SJSA1 (cell line): ENCODE measurements at regions not wholly inside any gene's neighbourhood (a gene's known extent, or its start where the extent isn't known, plus 50 kb on each side); places are given as distances from the start of the nearest gene placed in this dataset.
"Not testable (repeated sequence)": the region's sequence is repeated elsewhere in the genome, so short reads cannot be mapped to it uniquely, and the experiment has no call there.

Source experiments
- DNase-seq, 2 experiments: peaks; one replicate each; pipeline ENCODE4 v3.0.0-alpha.2; 2015 to 2020; ENCODE audit warnings: low spot score in 2 of 2, low read depth in 1 of 2
- H3K27ac ChIP-seq: fragments of 250-450 bp; sonication (Bioruptor Pico); 2 replicates; pipeline ENCODE4 v1.5.1; 2020; ENCODE audit warnings: mild to moderate bottlenecking, moderate library complexity
- H3K27me3 ChIP-seq: fragments of 250-450 bp; sonication (Bioruptor Pico); replicated peaks from 2 replicates; pipeline ENCODE4 v1.5.1; 2020; ENCODE audit warnings: mild to moderate bottlenecking, moderate library complexity
- H3K36me3 ChIP-seq: fragments of 250-450 bp; sonication (Bioruptor Pico); 2 replicates; pipeline ENCODE4 v1.5.1; 2020; ENCODE audit warnings: mild to moderate bottlenecking
- H3K4me1 ChIP-seq: fragments of 250-450 bp; sonication (Bioruptor Pico); replicated peaks from 2 replicates; pipeline ENCODE4 v1.6.1; 2021; ENCODE audit warnings: mild to moderate bottlenecking
- H3K4me3 ChIP-seq: fragments of 250-450 bp; sonication (Bioruptor Pico); 2 replicates; pipeline ENCODE4 v1.5.1; 2020; ENCODE audit warnings: mild to moderate bottlenecking
- H3K9me3 ChIP-seq: fragments of 250-450 bp; sonication (Bioruptor Pico); replicated peaks from 2 replicates; pipeline ENCODE4 v1.5.1; 2020; ENCODE audit warnings: mild to moderate bottlenecking

- no peak overlapping the region for H3K27ac ChIP-seq
- H3K4me3 ChIP-seq, result no peak overlapping the region
- no peaks in the 10 kb centered on the region; the same call in 1 of the 2 replicates for H3K9me3 ChIP-seq
- no peaks in the 10 kb centered on the region for H3K27me3 ChIP-seq
- DNase-seq, result no peak
- H3K4me1 ChIP-seq, result no peaks in the 10 kb centered on the region
- H3K36me3 ChIP-seq, result no peaks in the 10 kb centered on the region
Measured at GRCh38 chr3:145244327-145244726, 916.7 kb downstream of the PLOD2 start.

- Histone ChIP-seq H3K4me3 (no peak overlapping the region), H3K27ac (no peak overlapping the region), H3K9me3 (no peaks in the 10 kb centered on the region), H3K36me3 (no peaks in the 10 kb centered on the region), H3K4me1 (no peaks in the 10 kb centered on the region), H3K27me3 (no peaks in the 10 kb centered on the region)
- DNase-seq, result no peak
Measured at GRCh38 chr3:145246291-145246690, 914.7 kb downstream of the PLOD2 start.

GRCh38 chr3:145248928-145249327 is 912.1 kb downstream of the PLOD2 start:
- H3K4me3 ChIP-seq, result no peak overlapping the region
- H3K4me1 ChIP-seq, result no peaks in the 10 kb centered on the region
- H3K27ac ChIP-seq, result no peak overlapping the region
- H3K27me3 ChIP-seq, result no peaks in the 10 kb centered on the region
- H3K9me3 ChIP-seq, result no peaks in the 10 kb centered on the region
- no peaks in the 10 kb centered on the region for H3K36me3 ChIP-seq
- no peak for DNase-seq

- Histone ChIP-seq H3K27me3 (no peaks in the 10 kb centered on the region), H3K4me3 (no peak overlapping the region), H3K4me1 (no peaks in the 10 kb centered on the region), H3K9me3 (no peaks in the 10 kb centered on the region), H3K36me3 (no peaks in the 10 kb centered on the region), H3K27ac (no peak overlapping the region)
- no peak for DNase-seq
Measured at GRCh38 chr3:145251311-145251710, 909.7 kb downstream of the PLOD2 start.

- not testable (repeated sequence) for H3K36me3 ChIP-seq, H3K4me1 ChIP-seq, H3K4me3 ChIP-seq, H3K27me3 ChIP-seq, H3K9me3 ChIP-seq, DNase-seq, H3K27ac ChIP-seq
Measured at GRCh38 chr3:145257967-145258366, 903.0 kb downstream of the PLOD2 start.

GRCh38 chr3:145259166-145259880 is 901.7 kb downstream of the PLOD2 start:
- Histone ChIP-seq H3K4me1 (no peaks in the 10 kb centered on the region), H3K36me3 (no peaks in the 10 kb centered on the region), H3K27me3 (no peaks in the 10 kb centered on the region), H3K4me3 (no peak overlapping the region), H3K9me3 (no peaks in the 10 kb centered on the region), H3K27ac (no peak overlapping the region)
- DNase-seq, result no peak

- DNase-seq, H3K27ac ChIP-seq, H3K36me3 ChIP-seq, H3K4me1 ChIP-seq, H3K9me3 ChIP-seq, H3K4me3 ChIP-seq, H3K27me3 ChIP-seq: not testable (repeated sequence)
Measured at GRCh38 chr3:145263458-145263857, 897.5 kb downstream of the PLOD2 start.

GRCh38 chr3:145266368-145266767 is 894.6 kb downstream of the PLOD2 start:
- Histone ChIP-seq H3K4me3 (no peak overlapping the region), H3K27ac (no peak overlapping the region), H3K4me1 (no peaks in the 10 kb centered on the region), H3K9me3 (no peaks in the 10 kb centered on the region), H3K27me3 (no peaks in the 10 kb centered on the region), H3K36me3 (no peaks in the 10 kb centered on the region)
- DNase-seq, result no peak

GRCh38 chr3:145269106-145269505 is 891.9 kb downstream of the PLOD2 start:
- Histone ChIP-seq H3K36me3 (no peaks in the 10 kb centered on the region), H3K9me3 (no peaks in the 10 kb centered on the region), H3K27me3 (no peaks in the 10 kb centered on the region), H3K27ac (no peak overlapping the region), H3K4me1 (no peaks in the 10 kb centered on the region), H3K4me3 (no peak overlapping the region)
- DNase-seq, result no peak

GRCh38 chr3:145272684-145273083 is 888.3 kb downstream of the PLOD2 start:
- DNase-seq, result no peak
- no peaks in the 10 kb centered on the region for H3K4me1 ChIP-seq
- H3K9me3 ChIP-seq, result no peaks in the 10 kb centered on the region
- no peak overlapping the region for H3K27ac ChIP-seq
- no peaks in the 10 kb centered on the region for H3K36me3 ChIP-seq
- H3K4me3 ChIP-seq, result no peak overlapping the region
- H3K27me3 ChIP-seq, result no peaks in the 10 kb centered on the region

GRCh38 chr3:145282505-145282904 is 878.5 kb downstream of the PLOD2 start:
- Histone ChIP-seq H3K27ac (no peak overlapping the region), H3K27me3 (no peaks in the 10 kb centered on the region), H3K9me3 (no peaks in the 10 kb centered on the region), H3K36me3 (no peaks in the 10 kb centered on the region), H3K4me3 (no peak overlapping the region), H3K4me1 (no peaks in the 10 kb centered on the region)
- DNase-seq, result no peak

GRCh38 chr3:145286937-145287336 is 874.0 kb downstream of the PLOD2 start:
- peaks cover 3% of the 10 kb centered on the region; the same call in 1 of the 2 replicates for H3K9me3 ChIP-seq

GRCh38 chr3:145290010-145290409 is 871.0 kb downstream of the PLOD2 start:
- peaks cover 3% of the 10 kb centered on the region; the same call in 1 of the 2 replicates for H3K9me3 ChIP-seq
- no peak overlapping the region for H3K27ac ChIP-seq
- no peaks in the 10 kb centered on the region for H3K27me3 ChIP-seq
- no peaks in the 10 kb centered on the region for H3K4me1 ChIP-seq
- no peak overlapping the region for H3K4me3 ChIP-seq
- no peaks in the 10 kb centered on the region for H3K36me3 ChIP-seq
- no peak for DNase-seq

More at GRCh38 chr3:145286937-145287336, 874.0 kb downstream of the PLOD2 start:
- no peak for DNase-seq
- Histone ChIP-seq H3K4me3 (no peak overlapping the region), H3K36me3 (no peaks in the 10 kb centered on the region), H3K27ac (no peak overlapping the region), H3K27me3 (no peaks in the 10 kb centered on the region), H3K4me1 (no peaks in the 10 kb centered on the region)

- Histone ChIP-seq H3K27me3 (no peaks in the 10 kb centered on the region), H3K27ac (no peak overlapping the region), H3K36me3 (no peaks in the 10 kb centered on the region), H3K4me3 (no peak overlapping the region), H3K9me3 (no peaks in the 10 kb centered on the region), H3K4me1 (no peaks in the 10 kb centered on the region)
- DNase-seq, result no peak
Measured at GRCh38 chr3:145294572-145294971, 866.4 kb downstream of the PLOD2 start.

GRCh38 chr3:145307272-145307671 is 853.7 kb downstream of the PLOD2 start:
- no peak overlapping the region for H3K27ac ChIP-seq
- H3K9me3 ChIP-seq, result no peaks in the 10 kb centered on the region
- no peaks in the 10 kb centered on the region for H3K27me3 ChIP-seq
- H3K4me1 ChIP-seq, result no peaks in the 10 kb centered on the region
- DNase-seq, result no peak
- no peaks in the 10 kb centered on the region for H3K36me3 ChIP-seq
- no peak overlapping the region for H3K4me3 ChIP-seq
